Breast epithelium (tissue), 3 donors: ENCODE measurements at regions not wholly inside any gene's neighbourhood (a gene's known extent, or its start where the extent isn't known, plus 50 kb on each side); places are given as distances from the start of the nearest gene placed in this dataset.
"Not testable (repeated sequence)": the region's sequence is repeated elsewhere in the genome, so short reads cannot be mapped to it uniquely, and the experiment has no call there.

Experiments
- POLR2A ChIP-seq: fragments of 450-650 bp; IDR thresholded peaks from one replicate; pipeline ENCODE4 v1.6.1; 2016; ENCODE audit warnings: antibody characterized with exemption, mild to moderate bottlenecking, moderate library complexity
- TF ChIP-seq, protein P1 (sequence below), 3 donors: fragments of 450-650 bp; IDR thresholded peaks; one replicate each; pipeline ENCODE4 v1.5.1; 2016 to 2017; ENCODE audit warnings: antibody characterized with exemption in 3 of 3, mild to moderate bottlenecking in 3 of 3, moderate library complexity in 3 of 3

DNA sequence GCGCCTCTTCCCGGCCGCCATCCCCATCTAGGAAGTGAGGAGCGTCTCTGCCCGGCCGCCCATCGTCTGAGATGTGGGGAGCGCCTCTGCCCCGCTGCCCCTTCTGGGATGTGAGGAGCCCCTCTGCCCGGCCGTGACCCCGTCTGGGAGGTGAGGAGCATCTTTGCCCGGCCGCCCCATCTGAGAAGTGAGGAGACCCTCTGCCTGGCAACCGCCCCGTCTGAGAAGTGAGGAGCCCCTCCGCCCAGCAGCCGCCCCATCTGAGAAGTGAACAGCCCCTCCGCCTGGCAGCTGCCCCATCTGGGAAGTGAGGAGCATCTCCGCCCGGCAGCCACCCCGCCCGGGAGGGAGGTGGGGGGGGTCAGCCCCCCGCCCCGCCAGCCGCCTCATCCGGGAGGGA, 1048.7 kb downstream of the KCNJ18 start:
- not testable (repeated sequence) for TF ChIP-seq POLR2A
- TF ChIP-seq, protein P1, sequence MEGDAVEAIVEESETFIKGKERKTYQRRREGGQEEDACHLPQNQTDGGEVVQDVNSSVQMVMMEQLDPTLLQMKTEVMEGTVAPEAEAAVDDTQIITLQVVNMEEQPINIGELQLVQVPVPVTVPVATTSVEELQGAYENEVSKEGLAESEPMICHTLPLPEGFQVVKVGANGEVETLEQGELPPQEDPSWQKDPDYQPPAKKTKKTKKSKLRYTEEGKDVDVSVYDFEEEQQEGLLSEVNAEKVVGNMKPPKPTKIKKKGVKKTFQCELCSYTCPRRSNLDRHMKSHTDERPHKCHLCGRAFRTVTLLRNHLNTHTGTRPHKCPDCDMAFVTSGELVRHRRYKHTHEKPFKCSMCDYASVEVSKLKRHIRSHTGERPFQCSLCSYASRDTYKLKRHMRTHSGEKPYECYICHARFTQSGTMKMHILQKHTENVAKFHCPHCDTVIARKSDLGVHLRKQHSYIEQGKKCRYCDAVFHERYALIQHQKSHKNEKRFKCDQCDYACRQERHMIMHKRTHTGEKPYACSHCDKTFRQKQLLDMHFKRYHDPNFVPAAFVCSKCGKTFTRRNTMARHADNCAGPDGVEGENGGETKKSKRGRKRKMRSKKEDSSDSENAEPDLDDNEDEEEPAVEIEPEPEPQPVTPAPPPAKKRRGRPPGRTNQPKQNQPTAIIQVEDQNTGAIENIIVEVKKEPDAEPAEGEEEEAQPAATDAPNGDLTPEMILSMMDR (IDR thresholded peaks at IDR 0.05) = not testable (repeated sequence)
